PFSK-1 (cell line): ENCODE measurements at regions not wholly inside any gene's neighbourhood (a gene's known extent, or its start where the extent isn't known, plus 50 kb on each side); places are given as distances from the start of the nearest gene placed in this dataset.

Experiments
- FOXP2 ChIP-seq: optimal IDR thresholded peaks from 2 replicates; pipeline ENCODE3; 2011; ENCODE audit warnings: borderline replicate concordance, control low read depth, inconsistent platforms; ENCODE audit not compliant: insufficient read depth; ENCODE audit errors: extremely low read length, extremely low read depth
- POLR2AphosphoS5 ChIP-seq: IDR thresholded peaks from 2 replicates; pipeline ENCODE4 v1.6.1; 2012; ENCODE audit warnings: low read depth, mild to moderate bottlenecking, control low read depth, low read length, moderate library complexity
- REST ChIP-seq, 2 experiments: IDR thresholded peaks; 2 replicates each; pipeline versions ENCODE4 v1.6.1 to v1.8.0; 2011 to 2012; ENCODE audit warnings: low read depth in 2 of 2, low read length in 2 of 2, control low read depth in 1 of 2, inconsistent platforms in 1 of 2, mild to moderate bottlenecking in 1 of 2, moderate library complexity in 1 of 2; ENCODE audit not compliant: insufficient read depth in 1 of 2
- SIN3A ChIP-seq: IDR thresholded peaks from 2 replicates; pipeline ENCODE4 v1.6.1; 2012; ENCODE audit warnings: mild to moderate bottlenecking, low read length, moderate library complexity, borderline replicate concordance; ENCODE audit not compliant: insufficient read depth
- TAF1 ChIP-seq: IDR thresholded peaks from 2 replicates; pipeline ENCODE4 v1.6.1; 2012; ENCODE audit warnings: low read length, control low read depth, borderline replicate concordance; ENCODE audit not compliant: insufficient read depth

GRCh38 chr13:65264066-65264465 lies 1966.1 kb downstream of the PCDH9 start:
- TF ChIP-seq REST (IDR thresholded peaks at IDR 0.05; ENCODE audit: insufficient read depth in 1 of 2, low read depth in 2 of 2, low read length in 2 of 2) = no peak
- TF ChIP-seq TAF1 = no peak
- no peak for TF ChIP-seq SIN3A
- no peak for TF ChIP-seq POLR2AphosphoS5
- no peak for TF ChIP-seq FOXP2
